ENCODE measurements at regions not wholly inside any gene's neighbourhood (a gene's known extent, or its start where the extent isn't known, plus 50 kb on each side); places are given as distances from the start of the nearest gene placed in this dataset.
"Not testable (repeated sequence)": the region's sequence is repeated elsewhere in the genome, so short reads cannot be mapped to it uniquely, and the experiment has no call there.

- Histone ChIP-seq H3K4me3 (ENCODE audit: low read length) (no peak overlapping the region), H3K4me1 (ENCODE audit: insufficient read depth, low read length) (no peaks in the 10 kb centered on the region), H3K27ac (ENCODE audit: low read depth, low read length) (no peak overlapping the region), H3K27me3 (ENCODE audit: insufficient read depth, low read length) (no peaks in the 10 kb centered on the region), H3K9ac (ENCODE audit: low read depth, low read length) (no peak overlapping the region), H3K36me3 (ENCODE audit: insufficient read depth, low read length) (no peaks in the 10 kb centered on the region), H3K9me3 (ENCODE audit: insufficient read depth, low read depth, low read length) (peaks cover 76% of the 10 kb centered on the region)
- 73% methylated on average over 4 of the region's 4 CpGs for WGBS
Observed at GRCh38 chr14:105947599-105947998, 421.2 kb downstream of the TMEM121 start.

GRCh38 chr14:105948955-105949354 is 422.6 kb downstream of the TMEM121 start:
- WGBS = 68% methylated on average over 3 of the region's 3 CpGs
- H3K9me3 ChIP-seq (ENCODE audit: insufficient read depth, low read depth, low read length) = peaks cover 79% of the 10 kb centered on the region
- not testable (repeated sequence) for H3K4me3 ChIP-seq (ENCODE audit: low read length)

GRCh38 chr14:105950364-105950892 is 424.0 kb downstream of the TMEM121 start:
- H3K36me3 ChIP-seq (ENCODE audit: insufficient read depth, low read length); H3K4me1 ChIP-seq (ENCODE audit: insufficient read depth, low read length); H3K9ac ChIP-seq (ENCODE audit: low read depth, low read length); H3K27ac ChIP-seq (ENCODE audit: low read depth, low read length); H3K4me3 ChIP-seq (ENCODE audit: low read length); H3K27me3 ChIP-seq (ENCODE audit: insufficient read depth, low read length): not testable (repeated sequence)
- WGBS = 68% methylated on average over 5 of the region's 6 CpGs
- H3K9me3 ChIP-seq (ENCODE audit: insufficient read depth, low read depth, low read length) = peaks cover 72% of the 10 kb centered on the region

More at GRCh38 chr14:105948955-105949354, 422.6 kb downstream of the TMEM121 start:
- H3K27ac ChIP-seq (ENCODE audit: low read depth, low read length); H3K4me1 ChIP-seq (ENCODE audit: insufficient read depth, low read length); H3K36me3 ChIP-seq (ENCODE audit: insufficient read depth, low read length); H3K9ac ChIP-seq (ENCODE audit: low read depth, low read length); H3K27me3 ChIP-seq (ENCODE audit: insufficient read depth, low read length): not testable (repeated sequence)

DNA sequence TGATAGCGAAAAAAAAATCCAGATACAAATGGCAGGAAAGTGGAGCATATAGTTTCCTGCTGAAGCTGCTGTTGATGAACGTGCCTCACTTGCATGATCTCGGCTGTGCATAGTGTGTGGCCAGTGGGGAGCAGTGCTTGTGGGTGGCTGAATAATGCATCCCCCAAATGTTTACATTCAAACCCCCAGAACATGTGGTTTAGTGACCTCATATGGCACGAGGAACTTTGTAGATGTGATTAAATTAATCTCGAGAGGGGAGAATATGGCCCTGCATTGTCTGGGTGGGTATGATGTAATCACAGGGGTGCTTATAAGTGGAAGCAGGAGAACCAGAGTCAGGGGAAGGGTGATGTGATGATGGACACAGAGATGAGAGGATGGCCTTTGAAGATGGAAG is 425.0 kb downstream of the TMEM121 start:
- 67% methylated on average over 5 of the region's 5 CpGs for WGBS

GRCh38 chr14:105952222-105952621 is 425.8 kb downstream of the TMEM121 start:
- Histone ChIP-seq H3K9ac (ENCODE audit: low read depth, low read length) (no peak overlapping the region), H3K27ac (ENCODE audit: low read depth, low read length) (no peak overlapping the region), H3K9me3 (ENCODE audit: insufficient read depth, low read depth, low read length) (peaks cover 61% of the 10 kb centered on the region), H3K4me1 (ENCODE audit: insufficient read depth, low read length) (no peaks in the 10 kb centered on the region), H3K27me3 (ENCODE audit: insufficient read depth, low read length) (no peaks in the 10 kb centered on the region), H3K36me3 (ENCODE audit: insufficient read depth, low read length) (no peaks in the 10 kb centered on the region), H3K4me3 (ENCODE audit: low read length) (no peak overlapping the region)
- 67% methylated on average over 3 of the region's 5 CpGs for WGBS

More for the DNA sequence above, 425.0 kb downstream of the TMEM121 start:
- Histone ChIP-seq H3K9me3 (ENCODE audit: insufficient read depth, low read depth, low read length) (peaks cover 66% of the 10 kb centered on the region), H3K9ac (ENCODE audit: low read depth, low read length) (no peak overlapping the region), H3K4me1 (ENCODE audit: insufficient read depth, low read length) (no peaks in the 10 kb centered on the region), H3K4me3 (ENCODE audit: low read length) (no peak overlapping the region), H3K27ac (ENCODE audit: low read depth, low read length) (no peak overlapping the region), H3K36me3 (ENCODE audit: insufficient read depth, low read length) (no peaks in the 10 kb centered on the region), H3K27me3 (ENCODE audit: insufficient read depth, low read length) (no peaks in the 10 kb centered on the region)

GRCh38 chr14:105952826-105953225 is 426.4 kb downstream of the TMEM121 start:
- Histone ChIP-seq H3K4me1 (ENCODE audit: insufficient read depth, low read length) (no peaks in the 10 kb centered on the region), H3K27ac (ENCODE audit: low read depth, low read length) (no peak overlapping the region), H3K36me3 (ENCODE audit: insufficient read depth, low read length) (no peaks in the 10 kb centered on the region), H3K9ac (ENCODE audit: low read depth, low read length) (no peak overlapping the region), H3K9me3 (ENCODE audit: insufficient read depth, low read depth, low read length) (peaks cover 57% of the 10 kb centered on the region), H3K4me3 (ENCODE audit: low read length) (no peak overlapping the region), H3K27me3 (ENCODE audit: insufficient read depth, low read length) (no peaks in the 10 kb centered on the region)
- WGBS = 67% methylated on average over 1 of the region's 1 CpG

- not testable (repeated sequence) for H3K27ac ChIP-seq (ENCODE audit: low read depth, low read length); H3K4me1 ChIP-seq (ENCODE audit: insufficient read depth, low read length); H3K36me3 ChIP-seq (ENCODE audit: insufficient read depth, low read length); H3K4me3 ChIP-seq (ENCODE audit: low read length); H3K27me3 ChIP-seq (ENCODE audit: insufficient read depth, low read length); H3K9ac ChIP-seq (ENCODE audit: low read depth, low read length)
- peaks cover 26% of the 10 kb centered on the region for H3K9me3 ChIP-seq (ENCODE audit: insufficient read depth, low read depth, low read length)
- 82% methylated on average over 6 of the region's 6 CpGs for WGBS
Observed at GRCh38 chr14:105961625-105962024, 435.2 kb downstream of the TMEM121 start.

DNA sequence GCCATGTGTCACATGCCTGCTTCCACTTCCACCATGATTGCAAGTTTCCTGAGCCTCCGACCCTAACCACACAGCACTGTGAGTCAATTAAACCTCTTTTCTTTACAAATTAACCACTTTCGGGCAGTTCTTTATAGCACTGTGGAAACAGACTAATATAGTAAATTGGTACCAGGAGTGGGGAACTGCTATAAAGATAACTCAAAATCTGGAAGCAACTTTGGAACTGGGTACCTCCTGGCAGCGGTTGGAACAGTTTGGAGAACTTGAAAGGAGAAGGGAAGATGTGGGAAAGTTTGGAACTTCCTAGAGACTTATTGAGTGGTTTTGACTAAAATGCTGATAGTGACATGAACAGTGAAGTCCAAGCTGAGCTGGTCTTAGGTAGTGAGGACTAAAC is 436.1 kb downstream of the TMEM121 start:
- H3K27ac ChIP-seq (ENCODE audit: low read depth, low read length) = no peak overlapping the region
- no peaks in the 10 kb centered on the region for H3K36me3 ChIP-seq (ENCODE audit: insufficient read depth, low read length)
- H3K27me3 ChIP-seq (ENCODE audit: insufficient read depth, low read length) = no peaks in the 10 kb centered on the region
- H3K4me3 ChIP-seq (ENCODE audit: low read length) = no peak overlapping the region
- 80% methylated on average over 3 of the region's 3 CpGs for WGBS
- peaks cover 33% of the 10 kb centered on the region for H3K9me3 ChIP-seq (ENCODE audit: insufficient read depth, low read depth, low read length)
- H3K9ac ChIP-seq (ENCODE audit: low read depth, low read length) = no peak overlapping the region
- no peaks in the 10 kb centered on the region for H3K4me1 ChIP-seq (ENCODE audit: insufficient read depth, low read length)

DNA sequence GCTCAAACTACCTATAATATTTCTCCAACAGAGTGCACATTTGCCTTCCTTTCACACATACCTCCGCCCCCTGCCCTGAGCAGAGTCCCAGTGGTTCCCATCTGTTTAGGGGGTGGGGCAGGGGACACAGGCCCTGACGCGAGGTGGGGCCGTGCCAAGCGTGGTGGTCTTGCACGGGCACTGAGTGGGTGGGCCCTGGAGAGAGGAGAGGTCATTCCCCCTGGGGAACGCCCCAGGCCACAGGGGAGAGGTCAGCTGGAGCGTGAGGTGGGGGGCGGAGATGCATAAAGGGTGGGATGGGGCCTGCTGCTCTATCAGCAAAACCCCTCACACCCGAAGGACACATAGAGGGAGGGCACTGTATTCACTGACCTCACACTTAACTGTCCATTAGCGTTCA is 441.9 kb downstream of the TMEM121 start:
- no peaks in the 10 kb centered on the region for H3K36me3 ChIP-seq (ENCODE audit: insufficient read depth, low read length)
- 75% methylated on average over 10 of the region's 11 CpGs for WGBS
- H3K4me3 ChIP-seq (ENCODE audit: low read length) = no peak overlapping the region
- no peaks in the 10 kb centered on the region for H3K27me3 ChIP-seq (ENCODE audit: insufficient read depth, low read length)
- H3K9ac ChIP-seq (ENCODE audit: low read depth, low read length) = no peak overlapping the region
- no peak overlapping the region for H3K27ac ChIP-seq (ENCODE audit: low read depth, low read length)
- peaks cover 74% of the 10 kb centered on the region for H3K9me3 ChIP-seq (ENCODE audit: insufficient read depth, low read depth, low read length)
- no peaks in the 10 kb centered on the region for H3K4me1 ChIP-seq (ENCODE audit: insufficient read depth, low read length)

- not testable (repeated sequence) for H3K27me3 ChIP-seq (ENCODE audit: insufficient read depth, low read length); H3K4me3 ChIP-seq (ENCODE audit: low read length); H3K4me1 ChIP-seq (ENCODE audit: insufficient read depth, low read length); H3K36me3 ChIP-seq (ENCODE audit: insufficient read depth, low read length); H3K27ac ChIP-seq (ENCODE audit: low read depth, low read length); H3K9ac ChIP-seq (ENCODE audit: low read depth, low read length)
- H3K9me3 ChIP-seq (ENCODE audit: insufficient read depth, low read depth, low read length) = peaks cover 79% of the 10 kb centered on the region
- WGBS = 58% methylated on average over 3 of the region's 6 CpGs
Observed at GRCh38 chr14:105969026-105969425, 442.6 kb downstream of the TMEM121 start.

DNA sequence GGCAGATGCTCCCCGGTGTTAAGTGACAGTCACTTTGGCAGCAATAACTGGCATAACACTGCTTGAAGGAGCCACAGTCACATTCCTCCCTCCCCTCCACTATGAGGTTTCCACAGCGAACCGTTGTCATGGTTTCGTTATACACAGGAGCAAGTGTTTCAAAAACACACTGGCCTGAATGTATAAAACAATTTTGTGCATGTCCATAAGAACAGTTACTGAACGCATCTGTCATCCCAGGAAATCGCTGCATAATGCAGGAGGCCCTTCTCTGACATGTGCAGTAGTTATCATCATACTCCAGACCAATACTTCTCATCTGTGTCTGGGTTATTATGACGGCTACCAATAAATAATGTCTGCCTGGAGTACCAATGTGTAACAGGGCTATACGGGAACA is 444.4 kb downstream of the TMEM121 start:
- H3K27ac ChIP-seq (ENCODE audit: low read depth, low read length); H3K4me3 ChIP-seq (ENCODE audit: low read length); H3K9ac ChIP-seq (ENCODE audit: low read depth, low read length); H3K36me3 ChIP-seq (ENCODE audit: insufficient read depth, low read length); H3K4me1 ChIP-seq (ENCODE audit: insufficient read depth, low read length); H3K27me3 ChIP-seq (ENCODE audit: insufficient read depth, low read length): not testable (repeated sequence)
- peaks cover 88% of the 10 kb centered on the region for H3K9me3 ChIP-seq (ENCODE audit: insufficient read depth, low read depth, low read length)
- WGBS = 87% methylated on average over 8 of the region's 8 CpGs

Data from HUES64 (cell line).